ENCODE measurements at regions not wholly inside any gene's neighbourhood (a gene's known extent, or its start where the extent isn't known, plus 50 kb on each side); places are given as distances from the start of the nearest gene placed in this dataset.

- WGBS, 2 donors (ENCODE audit: low coverage in 1 of 2) = 70 to 82% methylated on average over 7 of the region's 7 CpGs
- ATAC-seq = no peak
- Histone ChIP-seq H3K27ac (no peak overlapping the region), H3K4me1 (no peaks in the 10 kb centered on the region), H3K36me3 (no peaks in the 10 kb centered on the region), H3K4me3 (no peak overlapping the region), H3K9me3 (no peaks in the 10 kb centered on the region), H3K27me3 (no peaks in the 10 kb centered on the region)
- no peak for TF ChIP-seq EP300 (IDR thresholded peaks at IDR 0.05)
- TF ChIP-seq, protein P1, sequence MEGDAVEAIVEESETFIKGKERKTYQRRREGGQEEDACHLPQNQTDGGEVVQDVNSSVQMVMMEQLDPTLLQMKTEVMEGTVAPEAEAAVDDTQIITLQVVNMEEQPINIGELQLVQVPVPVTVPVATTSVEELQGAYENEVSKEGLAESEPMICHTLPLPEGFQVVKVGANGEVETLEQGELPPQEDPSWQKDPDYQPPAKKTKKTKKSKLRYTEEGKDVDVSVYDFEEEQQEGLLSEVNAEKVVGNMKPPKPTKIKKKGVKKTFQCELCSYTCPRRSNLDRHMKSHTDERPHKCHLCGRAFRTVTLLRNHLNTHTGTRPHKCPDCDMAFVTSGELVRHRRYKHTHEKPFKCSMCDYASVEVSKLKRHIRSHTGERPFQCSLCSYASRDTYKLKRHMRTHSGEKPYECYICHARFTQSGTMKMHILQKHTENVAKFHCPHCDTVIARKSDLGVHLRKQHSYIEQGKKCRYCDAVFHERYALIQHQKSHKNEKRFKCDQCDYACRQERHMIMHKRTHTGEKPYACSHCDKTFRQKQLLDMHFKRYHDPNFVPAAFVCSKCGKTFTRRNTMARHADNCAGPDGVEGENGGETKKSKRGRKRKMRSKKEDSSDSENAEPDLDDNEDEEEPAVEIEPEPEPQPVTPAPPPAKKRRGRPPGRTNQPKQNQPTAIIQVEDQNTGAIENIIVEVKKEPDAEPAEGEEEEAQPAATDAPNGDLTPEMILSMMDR (IDR thresholded peaks at IDR 0.05) = no peak
These were observed 330.2 kb downstream of the PIK3R1 start for GRCh38 chr5:68545636-68546295.

- Histone ChIP-seq H3K9me3 (no peaks in the 10 kb centered on the region), H3K27me3 (no peaks in the 10 kb centered on the region), H3K27ac (no peak overlapping the region), H3K36me3 (no peaks in the 10 kb centered on the region), H3K4me1 (no peaks in the 10 kb centered on the region), H3K4me3 (no peak overlapping the region)
- WGBS, 2 donors (ENCODE audit: low coverage in 1 of 2) = 83 to 97% methylated on average over 3 of the region's 3 CpGs
- ATAC-seq = no peak
- TF ChIP-seq EP300 (IDR thresholded peaks at IDR 0.05) (no peak), POLR2AphosphoS5 (IDR thresholded peaks at IDR 0.05) (no peak), POLR2A (IDR thresholded peaks at IDR 0.05) (no peak)
- TF ChIP-seq, protein P1 (IDR thresholded peaks at IDR 0.05) = no peak
These were observed 331.5 kb downstream of the PIK3R1 start for GRCh38 chr5:68547056-68547455.

- Histone ChIP-seq H3K4me3 (no peak overlapping the region), H3K27ac (no peak overlapping the region), H3K9me3 (no peaks in the 10 kb centered on the region), H3K36me3 (no peaks in the 10 kb centered on the region), H3K4me1 (no peaks in the 10 kb centered on the region), H3K27me3 (no peaks in the 10 kb centered on the region)
- ATAC-seq = no peak
- TF ChIP-seq, protein P1 (IDR thresholded peaks at IDR 0.05) = no peak
- TF ChIP-seq EP300 (IDR thresholded peaks at IDR 0.05) = no peak
- no peak for TF ChIP-seq POLR2A (IDR thresholded peaks at IDR 0.05)
- no peak for TF ChIP-seq POLR2AphosphoS5 (IDR thresholded peaks at IDR 0.05)
These were observed 332.1 kb downstream of the PIK3R1 start for GRCh38 chr5:68547622-68548021.

- no peak overlapping the region for H3K4me3 ChIP-seq
- H3K27ac ChIP-seq = no peak overlapping the region
- H3K4me1 ChIP-seq = no peaks in the 10 kb centered on the region
- H3K36me3 ChIP-seq = no peaks in the 10 kb centered on the region
- H3K9me3 ChIP-seq = no peaks in the 10 kb centered on the region
- TF ChIP-seq POLR2A (IDR thresholded peaks at IDR 0.05) (no peak), EP300 (IDR thresholded peaks at IDR 0.05) (no peak), POLR2AphosphoS5 (IDR thresholded peaks at IDR 0.05) (no peak)
- TF ChIP-seq, protein P1 (IDR thresholded peaks at IDR 0.05) = no peak
- no peak for ATAC-seq
- 14 to 32% methylated on average over 7 to 9 of the region's 13 CpGs for WGBS, 2 donors (ENCODE audit: low coverage in 1 of 2)
- H3K27me3 ChIP-seq = no peaks in the 10 kb centered on the region
These were observed 333.6 kb downstream of the PIK3R1 start for GRCh38 chr5:68548959-68549676.

DNA sequence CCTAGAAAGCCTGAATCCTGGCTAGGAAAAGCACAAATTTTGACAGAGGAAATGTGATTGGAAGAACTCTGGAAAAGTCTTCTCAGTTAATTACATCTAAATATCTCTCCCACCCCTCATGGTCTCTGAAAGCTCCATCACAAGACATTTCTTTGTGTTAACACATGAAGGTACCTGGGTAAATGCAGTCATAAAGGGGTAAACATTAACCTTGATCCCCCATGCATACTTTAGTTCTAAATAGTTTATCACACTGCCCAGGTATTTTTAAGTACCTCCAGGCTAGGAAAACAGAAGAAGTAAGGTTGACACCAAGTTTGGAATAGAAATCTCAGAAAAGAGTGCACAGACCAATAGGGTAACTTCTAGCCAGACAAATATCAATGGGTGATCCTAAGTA is 334.5 kb downstream of the PIK3R1 start:
- TF ChIP-seq POLR2A (IDR thresholded peaks at IDR 0.05) (no peak), EP300 (IDR thresholded peaks at IDR 0.05) (no peak), POLR2AphosphoS5 (IDR thresholded peaks at IDR 0.05) (no peak)
- TF ChIP-seq, protein P1 (IDR thresholded peaks at IDR 0.05) = no peak
- H3K4me3 ChIP-seq = no peak overlapping the region
- H3K27me3 ChIP-seq = no peaks in the 10 kb centered on the region
- ATAC-seq = no peak
- H3K4me1 ChIP-seq = no peaks in the 10 kb centered on the region
- no peaks in the 10 kb centered on the region for H3K9me3 ChIP-seq
- no peak overlapping the region for H3K27ac ChIP-seq
- H3K36me3 ChIP-seq = no peaks in the 10 kb centered on the region

All from gastroesophageal sphincter (tissue), 4 donors.